Brain microvascular endothelial cell (primary cell): ENCODE measurements at regions not wholly inside any gene's neighbourhood (a gene's known extent, or its start where the extent isn't known, plus 50 kb on each side); places are given as distances from the start of the nearest gene placed in this dataset.

Source experiments
- DNase-seq: peaks from one replicate; pipeline ENCODE4 v3.0.0-alpha.2; 2020
- H3K27ac ChIP-seq: fragments of 250-450 bp; sonication (Bioruptor Pico); 2 replicates; pipeline ENCODE4 v1.5.1; 2020; ENCODE audit warnings: mild to moderate bottlenecking, moderate library complexity
- H3K27me3 ChIP-seq: fragments of 250-450 bp; sonication (Bioruptor Pico); replicated peaks from 2 replicates; pipeline ENCODE4 v1.5.1; 2020; ENCODE audit warnings: mild to moderate bottlenecking
- H3K36me3 ChIP-seq: fragments of 250-450 bp; sonication (Bioruptor Pico); replicated peaks from 2 replicates; pipeline ENCODE4 v1.5.1; 2020; ENCODE audit warnings: mild to moderate bottlenecking
- H3K4me3 ChIP-seq: 2 replicates; pipeline ENCODE4 v1.5.1; 2011; ENCODE audit warnings: low read depth, mild to moderate bottlenecking, control low read depth, low read length, moderate library complexity
- CTCF ChIP-seq: IDR thresholded peaks from 2 replicates; pipeline ENCODE4 v1.5.1; 2011; ENCODE audit warnings: low read depth, mild to moderate bottlenecking, moderate library complexity, low read length, control low read depth, inconsistent platforms; ENCODE audit errors: missing control alignments
- in situ Hi-C: cut with HindIII; loops from 2 replicates; pipeline ENCODE4 v1.10.0; 2017; ENCODE audit warnings: low sequenced_read_pairs, low pct_ligation_motif_present

GRCh38 chr13:89951341-89951740 is 1396.1 kb upstream of the MIR17HG start:
- DNase-seq = no peak
- Histone ChIP-seq H3K27ac (no peak overlapping the region), H3K4me3 (no peak overlapping the region), H3K27me3 (no peaks in the 10 kb centered on the region), H3K36me3 (no peaks in the 10 kb centered on the region)
- no peak for TF ChIP-seq CTCF
- in situ Hi-C loops = no loop called here

GRCh38 chr13:89953581-89953980 is 1393.9 kb upstream of the MIR17HG start:
- no peak overlapping the region for H3K4me3 ChIP-seq
- H3K36me3 ChIP-seq = no peaks in the 10 kb centered on the region
- H3K27me3 ChIP-seq = no peaks in the 10 kb centered on the region
- in situ Hi-C loops = no loop called here
- no peak for DNase-seq
- no peak overlapping the region for H3K27ac ChIP-seq
- TF ChIP-seq CTCF = no peak

GRCh38 chr13:89955773-89956172 is 1391.7 kb upstream of the MIR17HG start:
- no peak overlapping the region for H3K4me3 ChIP-seq
- in situ Hi-C loops = no loop called here
- no peaks in the 10 kb centered on the region for H3K27me3 ChIP-seq
- H3K27ac ChIP-seq = no peak overlapping the region
- TF ChIP-seq CTCF = no peak
- DNase-seq = no peak
- H3K36me3 ChIP-seq = no peaks in the 10 kb centered on the region

GRCh38 chr13:89959074-89959473 is 1388.4 kb upstream of the MIR17HG start:
- Histone ChIP-seq H3K27ac (no peak overlapping the region), H3K27me3 (no peaks in the 10 kb centered on the region), H3K4me3 (no peak overlapping the region), H3K36me3 (no peaks in the 10 kb centered on the region)
- TF ChIP-seq CTCF = no peak
- DNase-seq = no peak
- in situ Hi-C loops = no loop called here

- in situ Hi-C loops = no loop called here
- no peaks in the 10 kb centered on the region for H3K27me3 ChIP-seq
- TF ChIP-seq CTCF = no peak
- H3K27ac ChIP-seq = no peak overlapping the region
- no peak for DNase-seq
- H3K4me3 ChIP-seq = no peak overlapping the region
- no peaks in the 10 kb centered on the region for H3K36me3 ChIP-seq
Measured at GRCh38 chr13:89965252-89965651, 1382.2 kb upstream of the MIR17HG start.

- TF ChIP-seq CTCF = no peak
- no peaks in the 10 kb centered on the region for H3K27me3 ChIP-seq
- no peaks in the 10 kb centered on the region for H3K36me3 ChIP-seq
- H3K27ac ChIP-seq = no peak overlapping the region
- in situ Hi-C loops = no loop called here
- H3K4me3 ChIP-seq = no peak overlapping the region
- no peak for DNase-seq
Measured at GRCh38 chr13:89966524-89966923, 1381.0 kb upstream of the MIR17HG start.
